ENCODE measurements at regions not wholly inside any gene's neighbourhood (a gene's known extent, or its start where the extent isn't known, plus 50 kb on each side); places are given as distances from the start of the nearest gene placed in this dataset.

GRCh38 chr11:98549571-98549970 lies 471.2 kb upstream of the CNTN5 start:
- ATAC-seq (ENCODE audit: low FRiP score), result no peak
- TF ChIP-seq CTCF (IDR thresholded peaks at IDR 0.05), result no peak
- DNase-seq (ENCODE audit: low spot score), result no peak

GRCh38 chr11:98559961-98560360 lies 460.8 kb upstream of the CNTN5 start:
- ATAC-seq (ENCODE audit: low FRiP score), result no peak
- DNase-seq (ENCODE audit: low spot score), result no peak
- no peak for TF ChIP-seq CTCF (IDR thresholded peaks at IDR 0.05)

GRCh38 chr11:98561252-98561651 lies 459.5 kb upstream of the CNTN5 start:
- no peak for TF ChIP-seq CTCF (IDR thresholded peaks at IDR 0.05)

GRCh38 chr11:98561877-98562395 lies 458.8 kb upstream of the CNTN5 start:
- ATAC-seq (ENCODE audit: low FRiP score) (no peak), DNase-seq (ENCODE audit: low spot score) (no peak)
- no peak for TF ChIP-seq CTCF (IDR thresholded peaks at IDR 0.05)

More at GRCh38 chr11:98561252-98561651, 459.5 kb upstream of the CNTN5 start:
- ATAC-seq (ENCODE audit: low FRiP score) (no peak), DNase-seq (ENCODE audit: low spot score) (no peak)

GRCh38 chr11:98564233-98564632 lies 456.5 kb upstream of the CNTN5 start:
- ATAC-seq (ENCODE audit: low FRiP score) (no peak), DNase-seq (ENCODE audit: low spot score) (no peak)
- TF ChIP-seq CTCF (IDR thresholded peaks at IDR 0.05), result no peak

GRCh38 chr11:98564881-98565280 lies 455.9 kb upstream of the CNTN5 start:
- DNase-seq (ENCODE audit: low spot score) (no peak), ATAC-seq (ENCODE audit: low FRiP score) (no peak)
- no peak for TF ChIP-seq CTCF (IDR thresholded peaks at IDR 0.05)

- DNase-seq (ENCODE audit: low spot score) (no peak), ATAC-seq (ENCODE audit: low FRiP score) (no peak)
- TF ChIP-seq CTCF (IDR thresholded peaks at IDR 0.05), result no peak
Measured at GRCh38 chr11:98565311-98565710, 455.4 kb upstream of the CNTN5 start.
